ENCODE measurements at regions not wholly inside any gene's neighbourhood (a gene's known extent, or its start where the extent isn't known, plus 50 kb on each side); places are given as distances from the start of the nearest gene placed in this dataset.

- no peak for TF ChIP-seq BMI1 (IDR thresholded peaks at IDR 0.05; ENCODE audit: low read length)
- no peak for TF ChIP-seq XRCC3 (IDR thresholded peaks at IDR 0.05)
- no peak for TF ChIP-seq ZBTB34 (CRISPR knock-in tag; IDR thresholded peaks at IDR 0.05)
- TF ChIP-seq ZBTB33 (CRISPR knock-in tag; IDR thresholded peaks at IDR 0.05): no peak
- no peak for TF ChIP-seq HBP1 (CRISPR knock-in tag; IDR thresholded peaks at IDR 0.05)
These were observed 329.4 kb downstream of the KIF4B start (continued) for GRCh38 chr5:155342956-155343355.

GRCh38 chr5:155343468-155343867, 329.9 kb downstream of the KIF4B start:
- Histone ChIP-seq H2AFZ (ENCODE audit: low read depth, low read length) (no peak overlapping the region), H3K4me1 (replicated peaks in 1 of 2; ENCODE audit: control insufficient read depth in 2 of 2, insufficient read depth in 2 of 2, low read length in 2 of 2) (no peaks in the 10 kb centered on the region), H3K4me2 (ENCODE audit: insufficient read depth, low read length) (no peak overlapping the region), H3K9me3 (replicated peaks; ENCODE audit: control insufficient read depth, insufficient read depth, low read depth, low read length) (no peaks in the 10 kb centered on the region), H3K27me3 (ENCODE audit: control insufficient read depth in 2 of 2, insufficient read depth in 2 of 2, low read length in 2 of 2) (no peaks in the 10 kb centered on the region), H3K9me1 (ENCODE audit: control insufficient read depth, insufficient read depth, low read length) (no peaks in the 10 kb centered on the region), H4K20me1 (replicated peaks; ENCODE audit: control insufficient read depth, insufficient read depth, low read length) (no peaks in the 10 kb centered on the region), H3K27ac (ENCODE audit: extremely low read depth, low read depth, low read length) (no peak overlapping the region), H3K79me2 (ENCODE audit: control insufficient read depth, insufficient read depth, low read length) (no peaks in the 10 kb centered on the region), H3K4me3 (no peak overlapping the region), H3K36me3 (ENCODE audit: control insufficient read depth, insufficient read depth, low read length) (no peaks in the 10 kb centered on the region), H3K9ac (ENCODE audit: insufficient read depth in 1 of 2, low read depth in 2 of 2, low read length in 2 of 2) (no peak overlapping the region)
- ChIA-PET POLR2A (no interaction called here), CTCF (ENCODE audit: low intra/inter-chr PET ratio) (no interaction called here)
- intact Hi-C loops (cut with micrococcal nuclease): no loop called here
- no peak for FAIRE-seq
- no peak for TF ChIP-seq ZNF699 (CRISPR knock-in tag; IDR thresholded peaks at IDR 0.05; ENCODE audit: insufficient replicate concordance)
- TF ChIP-seq ZBTB17 (CRISPR knock-in tag; IDR thresholded peaks at IDR 0.05): peak; percentile 96
- peak; percentile 87 for TF ChIP-seq ZNF23 (CRISPR knock-in tag; IDR thresholded peaks at IDR 0.05)
- ATAC-seq: no peak
- in situ Hi-C loops (cut with MboI): no loop called here
- no peak for DNase-seq (ENCODE audit: extremely low read depth in 1 of 4, low spot score in 3 of 4)
- WGBS (ENCODE audit: insufficient coverage, low coverage, missing lambda C conversion rate): 0% methylated on average over 1 of the region's 1 CpG
- no TSS peak for BruUV-seq (replicated peaks)
